ENCODE measurements at regions not wholly inside any gene's neighbourhood (a gene's known extent, or its start where the extent isn't known, plus 50 kb on each side); places are given as distances from the start of the nearest gene placed in this dataset.

- no peaks in the 10 kb centered on the region for H3K27me3 Mint-ChIP-seq (ENCODE audit: unreplicated experiment)
- H3K27ac Mint-ChIP-seq (ENCODE audit: unreplicated experiment) = no peak overlapping the region
- no peaks in the 10 kb centered on the region for H3K4me1 Mint-ChIP-seq (ENCODE audit: unreplicated experiment)
- no peaks in the 10 kb centered on the region for H3K36me3 Mint-ChIP-seq (ENCODE audit: low read depth, unreplicated experiment)
- no peak for TF ChIP-seq CTCF (IDR thresholded peaks at IDR 0.05; ENCODE audit: unreplicated experiment)
- DNase-seq (ENCODE audit: low spot score) = no peak
- no peaks in the 10 kb centered on the region for H3K9me3 Mint-ChIP-seq (ENCODE audit: unreplicated experiment)
- no peak overlapping the region for H3K4me3 Mint-ChIP-seq (ENCODE audit: unreplicated experiment)
Measured at GRCh38 chr3:22594990-22595389, 608.1 kb upstream of the UBE2E2 start.

- DNase-seq (ENCODE audit: low spot score) = no peak
- no peaks in the 10 kb centered on the region for H3K36me3 Mint-ChIP-seq (ENCODE audit: low read depth, unreplicated experiment)
- no peaks in the 10 kb centered on the region for H3K4me1 Mint-ChIP-seq (ENCODE audit: unreplicated experiment)
- TF ChIP-seq CTCF (IDR thresholded peaks at IDR 0.05; ENCODE audit: unreplicated experiment) = no peak
- H3K27me3 Mint-ChIP-seq (ENCODE audit: unreplicated experiment) = no peaks in the 10 kb centered on the region
- H3K27ac Mint-ChIP-seq (ENCODE audit: unreplicated experiment) = no peak overlapping the region
- H3K9me3 Mint-ChIP-seq (ENCODE audit: unreplicated experiment) = no peaks in the 10 kb centered on the region
- H3K4me3 Mint-ChIP-seq (ENCODE audit: unreplicated experiment) = no peak overlapping the region
Measured at GRCh38 chr3:22606461-22606860, 596.7 kb upstream of the UBE2E2 start.

- Mint-ChIP-seq H3K36me3 (ENCODE audit: low read depth, unreplicated experiment) (no peaks in the 10 kb centered on the region), H3K9me3 (ENCODE audit: unreplicated experiment) (no peaks in the 10 kb centered on the region), H3K4me1 (ENCODE audit: unreplicated experiment) (no peaks in the 10 kb centered on the region), H3K27ac (ENCODE audit: unreplicated experiment) (no peak overlapping the region), H3K4me3 (ENCODE audit: unreplicated experiment) (no peak overlapping the region), H3K27me3 (ENCODE audit: unreplicated experiment) (no peaks in the 10 kb centered on the region)
- TF ChIP-seq CTCF (IDR thresholded peaks at IDR 0.05; ENCODE audit: unreplicated experiment) = no peak
- DNase-seq (ENCODE audit: low spot score) = no peak
Measured at GRCh38 chr3:22606938-22607337, 596.2 kb upstream of the UBE2E2 start.

GRCh38 chr3:22608093-22608492 is 595.0 kb upstream of the UBE2E2 start:
- no peak for TF ChIP-seq CTCF (IDR thresholded peaks at IDR 0.05; ENCODE audit: unreplicated experiment)
- H3K27me3 Mint-ChIP-seq (ENCODE audit: unreplicated experiment) = no peaks in the 10 kb centered on the region
- H3K36me3 Mint-ChIP-seq (ENCODE audit: low read depth, unreplicated experiment) = no peaks in the 10 kb centered on the region
- DNase-seq (ENCODE audit: low spot score) = no peak
- H3K4me3 Mint-ChIP-seq (ENCODE audit: unreplicated experiment) = no peak overlapping the region
- no peaks in the 10 kb centered on the region for H3K9me3 Mint-ChIP-seq (ENCODE audit: unreplicated experiment)
- H3K4me1 Mint-ChIP-seq (ENCODE audit: unreplicated experiment) = no peaks in the 10 kb centered on the region
- no peak overlapping the region for H3K27ac Mint-ChIP-seq (ENCODE audit: unreplicated experiment)

GRCh38 chr3:22608721-22609120 is 594.4 kb upstream of the UBE2E2 start:
- Mint-ChIP-seq H3K9me3 (ENCODE audit: unreplicated experiment) (no peaks in the 10 kb centered on the region), H3K4me3 (ENCODE audit: unreplicated experiment) (no peak overlapping the region), H3K27me3 (ENCODE audit: unreplicated experiment) (no peaks in the 10 kb centered on the region), H3K27ac (ENCODE audit: unreplicated experiment) (no peak overlapping the region), H3K4me1 (ENCODE audit: unreplicated experiment) (no peaks in the 10 kb centered on the region), H3K36me3 (ENCODE audit: low read depth, unreplicated experiment) (no peaks in the 10 kb centered on the region)
- DNase-seq (ENCODE audit: low spot score) = no peak
- no peak for TF ChIP-seq CTCF (IDR thresholded peaks at IDR 0.05; ENCODE audit: unreplicated experiment)

All from endothelial cell (in vitro differentiated cells).